GM18858 (cell line): ENCODE measurements at regions not wholly inside any gene's neighbourhood (a gene's known extent, or its start where the extent isn't known, plus 50 kb on each side); places are given as distances from the start of the nearest gene placed in this dataset.
"Not testable (repeated sequence)": the region's sequence is repeated elsewhere in the genome, so short reads cannot be mapped to it uniquely, and the experiment has no call there.

Experiments
- ATAC-seq: cut with Tn5 transposase; IDR thresholded peaks from one replicate; pipeline ENCODE4 v1.9.1; 2021; ENCODE audit not compliant: unreplicated experiment

DNA sequence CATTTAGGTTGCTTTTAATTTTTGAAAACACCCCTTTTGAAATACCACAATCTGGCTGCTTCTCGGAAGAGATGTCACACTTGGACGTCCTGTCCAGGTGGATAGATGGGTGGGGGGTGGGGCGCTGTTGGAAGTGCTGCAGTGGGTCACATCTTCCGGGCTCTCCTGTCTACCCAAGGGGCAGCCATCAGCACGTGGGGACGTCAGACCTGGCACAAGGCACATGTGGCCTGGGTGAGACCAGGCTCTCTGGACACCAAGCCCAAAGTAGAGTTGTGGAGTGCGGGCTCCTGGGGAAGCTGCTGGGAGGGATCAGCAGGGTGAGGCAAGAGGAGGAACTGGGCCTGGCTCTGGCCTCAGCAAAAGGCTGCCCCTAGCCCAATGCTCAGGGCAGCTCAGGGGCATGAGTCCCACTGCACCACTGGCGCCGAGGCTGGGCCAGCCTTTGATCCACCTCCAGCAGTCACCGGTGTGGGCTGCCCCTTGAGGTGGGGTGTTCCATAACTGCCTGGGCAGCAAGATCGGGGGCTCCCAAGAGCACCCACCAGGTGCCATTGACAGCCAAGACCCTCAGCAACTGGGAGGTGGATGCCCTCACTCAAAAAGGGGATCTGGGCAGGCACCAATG is 68.6 kb upstream of the CCND1 start:
- ATAC-seq, result no peak

- ATAC-seq, result no peak
Measured at GRCh38 chr11:69572861-69573260, 68.1 kb upstream of the CCND1 start.

GRCh38 chr11:69573761-69574607 is 67.0 kb upstream of the CCND1 start:
- ATAC-seq, result no peak

GRCh38 chr11:69574608-69575255 is 66.2 kb upstream of the CCND1 start:
- no peak for ATAC-seq

DNA sequence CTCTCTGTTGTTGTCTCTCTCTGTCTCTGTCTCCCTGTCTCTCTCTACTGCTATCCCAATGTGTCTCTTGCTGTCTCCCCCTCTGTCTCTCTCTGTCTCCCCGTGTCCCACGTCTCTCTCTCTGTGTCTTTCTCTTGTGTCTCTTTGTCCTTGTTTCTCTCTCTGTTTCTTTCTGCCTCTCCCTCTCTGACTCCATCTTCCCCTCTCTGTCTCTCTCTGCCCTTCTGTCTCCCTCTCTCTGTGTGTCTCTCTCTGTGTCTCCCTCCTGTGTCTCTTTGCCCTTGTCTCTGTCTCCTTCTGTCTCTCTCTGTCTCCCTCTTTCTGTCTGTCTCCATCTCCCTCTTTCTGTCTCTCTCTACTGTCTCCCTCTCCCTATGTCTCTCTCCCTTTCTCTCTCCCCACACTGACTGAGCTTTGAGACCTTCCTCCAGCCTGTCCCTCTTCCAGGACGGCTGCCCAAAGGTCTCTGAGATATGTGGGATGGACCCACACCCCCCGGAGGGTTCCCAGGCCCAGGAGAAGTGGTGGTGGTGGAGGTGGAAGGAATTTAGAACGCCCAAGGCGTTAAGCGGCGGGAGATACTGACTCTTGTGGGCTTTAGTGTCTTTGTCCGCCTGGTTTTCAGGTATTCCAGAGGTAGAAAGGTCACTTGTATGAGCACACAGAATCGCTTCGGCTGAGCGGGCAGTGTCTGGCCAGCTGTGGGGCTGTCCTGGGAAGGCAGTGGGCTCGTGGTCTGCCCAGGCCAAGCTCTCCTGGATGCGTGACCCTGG is 65.5 kb upstream of the CCND1 start:
- no peak for ATAC-seq

- no peak for ATAC-seq
Measured at GRCh38 chr11:69576069-69576782, 64.7 kb upstream of the CCND1 start.

DNA sequence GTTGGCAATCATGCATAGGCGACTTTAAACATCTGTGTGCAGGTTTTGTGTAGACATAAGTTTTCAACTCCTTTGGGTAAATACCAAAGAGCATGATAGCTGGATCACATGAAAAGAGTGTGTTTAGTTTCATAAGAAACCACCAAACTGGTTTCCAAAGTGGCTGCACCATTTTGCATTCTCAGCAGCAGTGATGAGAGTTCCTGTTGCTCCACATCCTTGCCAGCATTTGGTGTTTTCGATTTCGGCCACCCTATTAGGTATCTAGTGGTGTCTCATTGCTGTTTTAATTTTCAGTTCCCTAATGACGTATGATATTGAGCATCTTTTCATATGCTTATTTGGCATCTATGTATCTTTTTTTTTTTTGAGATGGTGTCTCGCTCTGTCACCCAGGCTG is 62.8 kb upstream of the CCND1 start:
- no peak for ATAC-seq

DNA sequence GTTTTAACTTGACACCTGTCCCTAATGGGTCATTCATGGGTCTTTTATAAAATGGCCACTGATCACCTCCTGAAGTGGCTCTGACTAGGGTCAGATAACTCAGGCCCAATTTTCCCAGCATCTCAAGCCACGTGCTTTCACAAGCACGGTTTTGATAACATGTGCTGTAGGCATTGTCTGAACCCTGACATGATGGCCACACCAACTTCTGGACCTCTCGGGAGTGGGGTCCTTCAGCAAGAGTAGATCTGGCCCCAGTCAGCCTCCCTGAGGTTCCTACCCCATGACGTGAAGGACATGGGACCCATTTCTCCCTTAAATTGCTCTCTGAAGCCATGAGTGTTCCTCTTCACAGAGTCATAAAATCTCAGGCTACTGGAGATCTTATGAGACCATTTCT is 60.4 kb upstream of the CCND1 start:
- no peak for ATAC-seq

DNA sequence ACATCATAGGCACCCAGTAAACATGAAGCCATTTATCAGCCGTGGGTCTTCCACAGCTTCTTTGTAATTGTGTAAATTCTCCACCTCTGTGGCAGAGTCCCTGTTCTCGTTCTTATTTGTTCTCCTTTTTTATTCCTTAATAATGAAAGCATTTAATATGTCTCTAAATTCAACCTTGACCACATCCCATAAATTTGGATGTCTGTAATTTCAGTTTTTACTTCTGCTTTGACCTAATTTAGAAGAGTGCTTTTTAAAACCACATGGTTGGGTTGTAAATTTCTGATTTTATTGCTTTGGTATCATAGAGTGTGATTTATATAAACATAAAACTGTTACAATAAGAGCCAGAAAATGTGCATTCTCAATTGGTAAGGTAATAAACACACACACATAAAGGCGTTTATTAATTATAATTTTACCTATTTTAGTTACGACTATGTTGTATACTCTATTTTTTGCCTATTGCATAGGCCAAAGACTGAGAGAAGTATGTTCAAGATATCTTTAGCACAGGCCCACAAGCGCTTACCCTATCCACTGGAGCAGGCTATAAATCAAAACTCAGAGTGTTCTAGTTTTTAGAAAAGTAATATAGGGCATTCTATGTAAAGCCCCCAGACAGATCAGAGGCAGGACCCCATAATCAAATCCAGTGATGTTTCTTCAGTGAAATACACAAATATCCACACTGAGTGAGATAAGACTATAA is 58.0 kb upstream of the CCND1 start:
- no peak for ATAC-seq

DNA sequence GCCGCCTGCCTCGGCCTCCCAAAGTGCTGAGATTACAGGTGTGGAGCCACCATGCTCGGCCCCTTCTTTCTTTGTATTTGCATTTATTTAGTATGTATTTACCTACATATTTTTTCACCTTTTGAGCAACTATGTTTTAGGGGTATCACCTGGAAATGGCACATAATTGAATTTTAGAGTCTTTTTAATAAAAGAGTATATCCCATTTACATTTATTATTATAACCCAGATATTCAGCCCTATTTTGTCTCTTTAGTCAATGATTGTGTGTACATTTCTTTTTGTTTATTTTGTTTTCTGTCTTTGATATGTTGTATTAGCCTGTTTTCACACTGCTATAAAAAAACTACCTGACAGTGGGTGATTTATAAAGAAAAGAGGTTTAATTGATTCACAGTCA is 56.8 kb upstream of the CCND1 start:
- ATAC-seq, result no peak

- ATAC-seq, result no peak
Measured at GRCh38 chr11:69585385-69585784, 55.6 kb upstream of the CCND1 start.

DNA sequence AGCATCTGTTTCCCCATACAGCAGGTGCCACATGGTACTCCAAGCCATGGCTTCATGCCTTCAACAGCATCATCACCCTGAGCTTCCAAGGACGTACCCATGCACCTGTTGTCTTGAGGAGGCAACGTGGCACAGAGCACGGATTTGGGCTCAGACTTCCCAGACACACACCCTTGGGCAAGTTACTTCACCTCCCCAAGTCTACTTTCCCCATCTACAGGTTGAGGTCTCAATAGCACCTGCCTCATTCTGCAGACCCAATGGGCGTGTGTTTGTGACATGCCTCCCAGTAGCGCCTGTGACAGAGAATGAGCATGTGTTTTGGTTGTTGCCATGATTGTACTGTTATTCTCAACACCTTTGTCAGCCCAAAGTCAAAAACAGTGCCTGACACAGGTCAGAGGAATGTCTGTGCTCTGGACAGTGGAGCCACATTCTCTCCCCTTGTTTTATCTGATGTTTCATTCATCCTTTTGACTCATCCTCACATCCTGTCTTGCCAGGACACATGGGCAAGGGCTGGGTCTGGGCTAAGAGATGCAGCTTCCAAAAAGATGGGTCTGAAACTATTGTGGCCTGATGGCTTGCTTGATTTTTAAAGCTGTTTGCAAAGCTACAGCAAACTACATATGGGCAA is 53.4 kb upstream of the CCND1 start:
- no peak for ATAC-seq

GRCh38 chr11:69588270-69588669 is 52.7 kb upstream of the CCND1 start:
- ATAC-seq, result no peak

GRCh38 chr11:69590088-69590487 is 50.9 kb upstream of the CCND1 start:
- not testable (repeated sequence) for ATAC-seq
